Progenitor cell of endocrine pancreas (in vitro differentiated cells): ENCODE measurements at regions not wholly inside any gene's neighbourhood (a gene's known extent, or its start where the extent isn't known, plus 50 kb on each side); places are given as distances from the start of the nearest gene placed in this dataset.

ENCODE experiments used
- DNase-seq: peaks from one replicate; pipeline ENCODE4 v3.0.0; 2021; ENCODE audit warnings: low spot score; ENCODE audit not compliant: unreplicated experiment
- H3K27ac Mint-ChIP-seq: 2 replicates; pipeline ENCODE4 v1.8.0; 2021; ENCODE audit warnings: mild to moderate bottlenecking, moderate library complexity, mixed read lengths
- H3K27me3 Mint-ChIP-seq: 2 replicates; pipeline ENCODE4 v1.8.0; 2021; ENCODE audit warnings: mixed read lengths
- H3K36me3 Mint-ChIP-seq: 2 replicates; pipeline ENCODE4 v1.8.0; 2022; ENCODE audit warnings: mixed read lengths; ENCODE audit not compliant: insufficient read depth
- H3K4me1 Mint-ChIP-seq: 2 replicates; pipeline ENCODE4 v1.8.0; 2021; ENCODE audit warnings: low read depth, mixed read lengths
- H3K4me3 Mint-ChIP-seq: 2 replicates; pipeline ENCODE4 v1.8.0; 2021; ENCODE audit warnings: low read depth, mild to moderate bottlenecking, moderate library complexity, mixed read lengths
- H3K9me3 Mint-ChIP-seq: 2 replicates; pipeline ENCODE4 v1.8.0; 2021; ENCODE audit warnings: low read depth, mixed read lengths
- TF ChIP-seq, protein P1 (sequence below): fragments of 200-600 bp; sonication (generic); IDR thresholded peaks from one replicate; pipeline ENCODE4 v1.5.0; 2021; ENCODE audit warnings: antibody characterized with exemption, mild to moderate bottlenecking; ENCODE audit not compliant: unreplicated experiment

DNA sequence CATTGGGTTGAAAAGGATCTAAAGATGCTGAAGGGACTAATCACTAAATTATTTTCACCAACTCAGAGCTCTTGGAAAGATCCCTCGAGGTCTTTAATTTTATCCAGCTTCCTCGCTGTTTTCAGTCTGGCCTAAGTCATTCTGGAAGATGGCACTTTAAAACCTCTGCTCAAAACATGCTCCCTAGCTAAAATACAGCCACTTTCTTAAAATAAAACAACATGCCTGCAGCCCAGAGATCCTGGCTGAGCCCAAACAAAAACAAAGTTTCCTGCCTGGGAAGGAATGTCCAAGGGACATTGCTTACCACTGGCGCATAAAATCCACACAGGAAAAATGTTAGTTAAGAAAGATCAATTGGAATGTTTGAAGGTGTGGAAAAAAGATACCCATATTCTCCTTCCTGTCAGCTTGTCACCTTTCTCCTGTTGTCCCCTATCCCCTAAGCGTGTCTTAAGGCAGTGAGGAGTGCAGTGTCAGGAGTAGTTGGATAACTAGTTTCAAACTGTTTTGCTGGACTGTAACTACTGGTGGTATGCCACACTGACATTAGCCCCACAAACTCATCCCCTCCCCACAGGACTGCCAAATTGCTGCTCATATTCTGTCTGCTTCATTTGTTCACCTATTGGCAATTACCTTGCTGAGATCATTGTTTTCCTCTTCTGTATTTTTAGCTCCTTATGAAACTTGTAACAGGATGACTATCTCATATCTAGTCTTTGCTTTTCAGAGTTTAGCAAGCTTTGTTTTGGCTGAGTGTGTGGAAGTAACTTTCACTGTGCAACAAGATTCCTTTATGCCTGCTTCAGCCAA is 108.3 kb upstream of the SESN3 start:
- H3K9me3 Mint-ChIP-seq: no peaks in the 10 kb centered on the region
- no peak overlapping the region for H3K27ac Mint-ChIP-seq
- TF ChIP-seq, protein P1, sequence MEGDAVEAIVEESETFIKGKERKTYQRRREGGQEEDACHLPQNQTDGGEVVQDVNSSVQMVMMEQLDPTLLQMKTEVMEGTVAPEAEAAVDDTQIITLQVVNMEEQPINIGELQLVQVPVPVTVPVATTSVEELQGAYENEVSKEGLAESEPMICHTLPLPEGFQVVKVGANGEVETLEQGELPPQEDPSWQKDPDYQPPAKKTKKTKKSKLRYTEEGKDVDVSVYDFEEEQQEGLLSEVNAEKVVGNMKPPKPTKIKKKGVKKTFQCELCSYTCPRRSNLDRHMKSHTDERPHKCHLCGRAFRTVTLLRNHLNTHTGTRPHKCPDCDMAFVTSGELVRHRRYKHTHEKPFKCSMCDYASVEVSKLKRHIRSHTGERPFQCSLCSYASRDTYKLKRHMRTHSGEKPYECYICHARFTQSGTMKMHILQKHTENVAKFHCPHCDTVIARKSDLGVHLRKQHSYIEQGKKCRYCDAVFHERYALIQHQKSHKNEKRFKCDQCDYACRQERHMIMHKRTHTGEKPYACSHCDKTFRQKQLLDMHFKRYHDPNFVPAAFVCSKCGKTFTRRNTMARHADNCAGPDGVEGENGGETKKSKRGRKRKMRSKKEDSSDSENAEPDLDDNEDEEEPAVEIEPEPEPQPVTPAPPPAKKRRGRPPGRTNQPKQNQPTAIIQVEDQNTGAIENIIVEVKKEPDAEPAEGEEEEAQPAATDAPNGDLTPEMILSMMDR: no peak
- H3K4me1 Mint-ChIP-seq: peaks cover 1% of the 10 kb centered on the region
- H3K36me3 Mint-ChIP-seq: no peaks in the 10 kb centered on the region
- no peak for DNase-seq
- no peak overlapping the region for H3K4me3 Mint-ChIP-seq
- no peaks in the 10 kb centered on the region for H3K27me3 Mint-ChIP-seq

DNA sequence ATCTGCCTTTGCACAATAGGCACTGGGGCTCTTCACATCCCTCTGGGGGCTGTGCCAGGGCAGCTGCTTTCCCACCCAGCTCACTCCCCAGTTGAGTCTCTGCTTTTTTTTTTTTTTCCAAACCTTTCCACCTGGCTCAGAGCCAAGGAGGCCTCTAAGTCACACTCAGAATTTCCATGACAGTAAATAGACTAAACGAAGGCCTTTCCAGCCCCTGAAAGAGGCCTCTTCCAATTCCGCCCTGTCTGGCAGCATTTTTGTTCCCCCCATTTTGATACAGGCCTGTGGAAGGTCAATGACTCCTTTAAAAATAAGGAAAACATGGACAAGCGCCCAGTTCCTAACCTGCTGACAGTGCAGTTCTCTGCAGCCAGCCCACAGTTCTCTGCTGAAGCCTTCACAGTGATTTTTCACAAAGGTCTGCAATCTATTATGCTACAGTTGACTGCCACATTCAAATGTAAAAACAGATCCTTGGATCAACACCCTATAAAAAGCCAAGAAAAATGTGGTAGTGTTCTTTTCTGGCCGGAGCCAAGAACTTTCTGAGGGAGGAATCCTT is 107.5 kb upstream of the SESN3 start:
- no peak overlapping the region for H3K27ac Mint-ChIP-seq
- H3K36me3 Mint-ChIP-seq: no peaks in the 10 kb centered on the region
- H3K4me1 Mint-ChIP-seq: peaks cover 1% of the 10 kb centered on the region
- no peak overlapping the region for H3K4me3 Mint-ChIP-seq
- H3K9me3 Mint-ChIP-seq: no peaks in the 10 kb centered on the region
- no peaks in the 10 kb centered on the region for H3K27me3 Mint-ChIP-seq
- TF ChIP-seq, protein P1: no peak
- no peak for DNase-seq

DNA sequence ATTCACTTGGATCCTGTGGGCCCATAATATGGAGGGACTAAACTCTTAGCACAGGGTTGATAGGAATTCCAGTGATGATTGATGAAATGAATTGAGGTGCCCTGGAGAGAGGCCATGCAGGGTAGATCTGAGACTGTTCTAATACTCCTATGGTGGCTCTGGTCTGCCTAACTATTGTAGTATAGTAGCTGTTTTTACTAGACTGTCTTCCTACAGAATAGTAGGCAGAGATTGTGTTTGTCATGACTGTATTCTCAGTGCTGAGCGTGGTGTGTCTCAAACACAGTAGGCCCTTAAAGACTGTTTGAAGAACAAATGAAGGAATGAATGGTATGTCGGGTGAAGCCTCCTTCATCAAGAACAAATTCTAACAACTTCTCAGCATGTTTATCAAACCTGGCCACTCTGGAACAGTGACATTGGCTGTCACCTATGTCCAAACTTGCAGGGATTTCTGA is 107.0 kb upstream of the SESN3 start:
- no peaks in the 10 kb centered on the region for H3K27me3 Mint-ChIP-seq
- H3K4me3 Mint-ChIP-seq: no peak overlapping the region
- no peaks in the 10 kb centered on the region for H3K36me3 Mint-ChIP-seq
- TF ChIP-seq, protein P1: no peak
- no peaks in the 10 kb centered on the region for H3K9me3 Mint-ChIP-seq
- DNase-seq: no peak
- H3K27ac Mint-ChIP-seq: no peak overlapping the region
- H3K4me1 Mint-ChIP-seq: peaks cover 1% of the 10 kb centered on the region

DNA sequence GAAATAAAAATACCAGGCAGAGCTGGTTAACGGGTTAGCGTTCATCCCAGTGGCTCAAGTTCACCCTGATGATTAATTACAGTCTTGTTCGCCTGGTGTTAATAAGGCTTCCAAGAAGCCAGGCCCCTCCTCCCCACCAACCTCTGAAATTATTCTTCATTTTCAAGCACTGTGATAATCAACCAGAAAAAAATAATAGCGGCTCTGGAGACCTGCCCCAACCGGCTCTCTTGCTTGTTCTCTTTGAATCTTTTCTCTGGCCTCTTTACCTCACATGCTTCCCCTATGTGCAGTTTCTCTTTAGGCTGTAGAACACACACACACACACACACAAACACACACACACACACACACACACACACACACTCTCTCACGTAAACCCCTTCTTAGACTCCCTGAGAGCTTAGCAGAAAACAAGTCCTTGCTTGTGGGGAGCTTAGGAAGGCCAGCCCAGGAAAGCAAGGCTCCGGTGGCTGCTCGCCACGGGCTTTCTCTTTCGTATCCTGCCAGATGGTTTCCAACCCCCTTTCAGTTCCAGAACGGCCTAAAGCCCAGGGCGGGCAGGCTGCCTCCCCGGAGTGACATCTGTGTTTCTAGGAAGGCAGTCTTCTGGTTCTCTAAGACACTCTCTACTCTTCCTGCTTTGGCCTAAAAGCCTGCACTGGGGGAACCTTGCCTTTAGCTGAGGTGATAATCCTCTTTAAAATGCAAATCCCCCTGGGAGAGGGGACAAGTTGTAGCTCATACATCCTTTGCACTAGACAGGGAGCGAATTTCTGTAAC is 106.4 kb upstream of the SESN3 start:
- Mint-ChIP-seq H3K4me3 (no peak overlapping the region), H3K9me3 (no peaks in the 10 kb centered on the region), H3K36me3 (no peaks in the 10 kb centered on the region), H3K27me3 (no peaks in the 10 kb centered on the region), H3K4me1 (peaks cover 1% of the 10 kb centered on the region), H3K27ac (no peak overlapping the region)
- TF ChIP-seq, protein P1: no peak
- DNase-seq: no peak

DNA sequence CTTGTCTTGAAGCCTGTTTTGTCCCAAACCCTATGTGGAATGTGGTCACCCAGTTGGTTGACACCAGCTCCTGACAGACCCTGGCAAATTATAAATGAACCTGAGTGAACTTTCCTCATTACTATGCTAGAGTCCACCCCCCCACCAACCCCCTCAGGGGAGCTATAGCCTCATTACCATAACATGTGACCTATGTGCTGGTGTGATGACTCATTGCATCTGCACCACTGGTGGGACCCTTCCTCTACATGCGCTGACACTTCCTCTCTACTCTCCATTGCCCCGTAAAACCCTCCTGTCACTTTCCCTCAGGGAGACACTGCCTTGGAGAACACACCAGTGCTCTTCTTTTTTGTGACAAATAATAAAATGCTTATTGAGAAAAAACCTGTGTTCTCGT is 105.0 kb upstream of the SESN3 start:
- peaks cover 1% of the 10 kb centered on the region for H3K4me1 Mint-ChIP-seq
- H3K27me3 Mint-ChIP-seq: no peaks in the 10 kb centered on the region
- H3K9me3 Mint-ChIP-seq: no peaks in the 10 kb centered on the region
- no peaks in the 10 kb centered on the region for H3K36me3 Mint-ChIP-seq
- no peak for DNase-seq
- no peak overlapping the region for H3K27ac Mint-ChIP-seq
- TF ChIP-seq, protein P1: no peak
- H3K4me3 Mint-ChIP-seq: no peak overlapping the region
